OCI-LY1 (cell line): ENCODE measurements at regions not wholly inside any gene's neighbourhood (a gene's known extent, or its start where the extent isn't known, plus 50 kb on each side); places are given as distances from the start of the nearest gene placed in this dataset.

Source experiments
- EZH2 ChIP-seq: fragments of 200-600 bp; sonication (generic), shearing (Covaris generic); IDR thresholded peaks from 2 replicates; pipeline ENCODE4 v1.8.0; 2017; ENCODE audit warnings: borderline replicate concordance, mixed run types, mild to moderate bottlenecking, antibody characterized with exemption, low read length, moderate library complexity, mixed read lengths
- TF ChIP-seq, protein P1 (sequence below): fragments of 200-600 bp; sonication (generic), shearing (Covaris generic); IDR thresholded peaks from 2 replicates; pipeline ENCODE4 v1.5.1; 2017; ENCODE audit warnings: mild to moderate bottlenecking, antibody characterized with exemption, low read length, moderate library complexity, mixed read lengths

DNA sequence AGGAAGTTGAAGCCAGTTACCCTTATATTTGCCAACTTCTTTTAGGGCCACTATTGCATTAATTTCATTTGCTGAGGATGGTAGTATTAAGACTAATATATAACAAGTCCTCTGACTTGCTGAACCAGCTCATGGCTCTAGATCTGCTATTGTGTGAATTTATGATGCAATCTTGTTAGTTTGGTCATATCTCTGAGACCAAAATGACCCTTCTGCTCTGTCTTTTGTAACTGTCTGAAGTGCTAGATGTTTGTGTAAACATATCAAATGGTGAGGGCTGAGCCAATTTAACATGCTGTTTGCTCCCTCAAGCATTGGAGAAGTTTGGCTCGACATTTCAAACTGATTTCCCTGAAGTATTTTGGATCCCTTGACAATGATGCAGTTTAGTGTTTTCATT, 106.9 kb upstream of the PTGFR start:
- no peak for TF ChIP-seq EZH2
- TF ChIP-seq, protein P1, sequence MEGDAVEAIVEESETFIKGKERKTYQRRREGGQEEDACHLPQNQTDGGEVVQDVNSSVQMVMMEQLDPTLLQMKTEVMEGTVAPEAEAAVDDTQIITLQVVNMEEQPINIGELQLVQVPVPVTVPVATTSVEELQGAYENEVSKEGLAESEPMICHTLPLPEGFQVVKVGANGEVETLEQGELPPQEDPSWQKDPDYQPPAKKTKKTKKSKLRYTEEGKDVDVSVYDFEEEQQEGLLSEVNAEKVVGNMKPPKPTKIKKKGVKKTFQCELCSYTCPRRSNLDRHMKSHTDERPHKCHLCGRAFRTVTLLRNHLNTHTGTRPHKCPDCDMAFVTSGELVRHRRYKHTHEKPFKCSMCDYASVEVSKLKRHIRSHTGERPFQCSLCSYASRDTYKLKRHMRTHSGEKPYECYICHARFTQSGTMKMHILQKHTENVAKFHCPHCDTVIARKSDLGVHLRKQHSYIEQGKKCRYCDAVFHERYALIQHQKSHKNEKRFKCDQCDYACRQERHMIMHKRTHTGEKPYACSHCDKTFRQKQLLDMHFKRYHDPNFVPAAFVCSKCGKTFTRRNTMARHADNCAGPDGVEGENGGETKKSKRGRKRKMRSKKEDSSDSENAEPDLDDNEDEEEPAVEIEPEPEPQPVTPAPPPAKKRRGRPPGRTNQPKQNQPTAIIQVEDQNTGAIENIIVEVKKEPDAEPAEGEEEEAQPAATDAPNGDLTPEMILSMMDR: no peak
